Stimulated activated CD8-positive, alpha-beta memory T cell treated with anti-CD3 and anti-CD28 coated beads, Interleukin-7, amount 100 ng/mL, for 1 hour (primary cell): ENCODE measurements at regions not wholly inside any gene's neighbourhood (a gene's known extent, or its start where the extent isn't known, plus 50 kb on each side); places are given as distances from the start of the nearest gene placed in this dataset.

Experiments
- DNase-seq, 2 donors: peaks; one replicate each; pipeline ENCODE4 v3.0.0-alpha.2; 2020; ENCODE audit warnings: low read depth in 2 of 2

DNA sequence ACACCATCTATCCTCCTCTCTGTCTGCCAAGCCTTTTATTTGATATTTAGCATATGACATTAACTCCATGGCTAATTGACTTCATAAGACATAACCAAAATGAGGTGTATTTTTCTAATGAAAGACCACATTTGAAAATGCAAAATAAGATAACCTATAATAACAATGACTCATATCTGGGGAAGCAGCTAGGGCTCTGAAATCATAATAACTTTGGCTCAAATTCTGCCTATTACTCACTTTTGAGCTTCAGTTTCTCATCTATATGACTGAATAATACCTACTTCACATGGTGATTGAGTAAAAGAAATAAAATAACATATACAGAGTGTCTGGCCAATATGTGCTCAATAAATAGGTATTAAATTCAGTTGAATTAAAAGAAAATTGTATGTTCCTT, 1419.8 kb upstream of the TENM4 start:
- no peak for DNase-seq

DNA sequence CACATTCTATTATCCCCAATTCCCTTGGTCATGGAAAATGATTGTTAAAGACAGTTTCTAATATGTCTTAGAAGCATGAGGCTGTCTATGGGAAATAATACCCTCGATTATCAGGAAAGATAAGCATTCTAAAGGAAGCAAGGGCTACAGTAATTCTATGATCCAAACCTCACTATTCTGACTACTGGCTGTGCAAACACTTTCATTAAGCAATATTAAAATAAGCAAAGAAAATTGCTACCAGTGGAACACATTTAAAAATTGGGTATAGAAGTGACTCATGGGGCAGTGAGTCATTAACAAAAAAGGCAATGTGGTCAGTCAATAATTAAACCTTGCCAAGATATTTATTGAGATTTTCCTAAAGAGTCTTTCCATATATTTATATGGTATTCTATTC, 1415.2 kb upstream of the TENM4 start:
- no peak for DNase-seq

DNA sequence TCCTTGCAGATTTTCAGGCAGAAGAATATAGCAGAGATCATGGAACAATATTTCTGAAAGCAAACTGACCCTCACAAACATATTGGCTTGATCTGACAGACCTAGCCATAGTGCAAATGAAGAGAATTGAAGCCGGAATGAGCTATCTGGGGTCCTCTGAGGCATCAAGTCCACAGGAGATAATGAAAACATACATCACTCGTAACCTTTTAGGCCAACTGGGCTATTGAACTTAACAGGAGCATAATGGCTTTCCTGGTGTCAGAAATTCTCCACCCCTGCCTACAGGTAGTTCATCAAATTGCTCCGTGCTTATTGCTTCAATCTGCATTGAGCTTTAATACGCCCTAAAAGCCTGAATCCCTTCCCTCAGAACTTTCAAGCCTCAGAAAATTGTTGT, 1414.6 kb upstream of the TENM4 start:
- DNase-seq, result no peak

DNA sequence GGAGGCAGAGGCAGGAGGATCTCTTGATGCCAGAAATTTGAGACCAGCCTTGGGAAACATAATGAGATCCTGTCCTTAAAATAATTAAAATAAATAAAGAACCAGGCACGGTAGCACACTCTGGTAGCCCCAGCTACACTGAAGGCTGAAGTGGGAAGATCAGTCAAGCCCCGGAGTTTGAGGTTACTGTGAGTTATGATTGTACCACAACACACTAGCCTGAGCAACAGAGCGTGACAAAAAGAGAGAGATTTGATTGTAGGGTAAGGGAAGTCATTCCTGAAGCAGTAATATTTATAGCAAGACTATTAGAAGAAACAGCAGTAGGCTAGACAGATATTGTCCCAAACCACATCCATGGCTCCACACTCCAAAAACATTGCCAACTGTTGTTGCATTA, 1408.4 kb upstream of the TENM4 start:
- DNase-seq, result no peak

DNA sequence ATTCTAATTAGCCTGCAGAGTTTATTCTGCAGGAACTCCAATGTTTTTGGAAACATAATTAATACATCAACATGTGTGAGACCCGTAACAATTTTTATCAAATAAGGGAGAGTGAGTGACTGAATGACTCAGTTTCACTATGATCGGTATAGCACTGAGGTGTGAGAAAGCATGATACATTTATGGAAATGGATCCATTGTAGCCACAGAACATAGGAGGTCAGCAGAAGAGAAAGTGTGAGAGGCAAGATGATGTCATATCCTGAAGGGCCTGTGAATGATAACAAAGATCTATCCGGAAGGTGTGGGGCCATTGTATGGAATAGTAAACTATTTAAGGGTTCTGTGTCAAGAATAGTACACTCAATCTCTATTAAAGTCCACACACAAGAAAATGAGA, 1406.1 kb upstream of the TENM4 start:
- no peak for DNase-seq

- DNase-seq, result no peak
Observed at GRCh38 chr11:80846442-80846841, 1405.6 kb upstream of the TENM4 start.

- DNase-seq, result no peak
Observed at GRCh38 chr11:80844110-80844819, 1403.4 kb upstream of the TENM4 start.

- no peak for DNase-seq
Observed at GRCh38 chr11:80843266-80843974, 1402.6 kb upstream of the TENM4 start.

GRCh38 chr11:80842246-80842645, 1401.4 kb upstream of the TENM4 start:
- DNase-seq, result no peak

DNA sequence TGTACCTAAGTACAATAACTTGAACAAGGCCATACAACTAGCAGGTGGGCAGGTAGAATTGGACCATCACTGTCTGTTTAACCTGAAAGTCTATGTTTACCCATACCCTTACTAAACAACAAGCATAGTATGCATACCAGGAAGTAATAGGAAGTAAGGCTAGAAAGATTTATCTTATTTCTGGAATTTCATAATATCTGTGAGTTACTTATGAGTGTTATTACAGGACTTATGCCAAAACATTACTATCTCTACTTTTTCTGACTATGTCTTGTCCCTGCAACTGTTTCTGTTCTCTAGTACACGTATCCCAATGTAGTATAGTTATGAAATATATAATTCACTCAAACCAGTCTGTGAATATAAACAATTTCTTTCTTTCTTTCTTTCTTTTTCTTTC, 1400.8 kb upstream of the TENM4 start:
- no peak for DNase-seq

DNA sequence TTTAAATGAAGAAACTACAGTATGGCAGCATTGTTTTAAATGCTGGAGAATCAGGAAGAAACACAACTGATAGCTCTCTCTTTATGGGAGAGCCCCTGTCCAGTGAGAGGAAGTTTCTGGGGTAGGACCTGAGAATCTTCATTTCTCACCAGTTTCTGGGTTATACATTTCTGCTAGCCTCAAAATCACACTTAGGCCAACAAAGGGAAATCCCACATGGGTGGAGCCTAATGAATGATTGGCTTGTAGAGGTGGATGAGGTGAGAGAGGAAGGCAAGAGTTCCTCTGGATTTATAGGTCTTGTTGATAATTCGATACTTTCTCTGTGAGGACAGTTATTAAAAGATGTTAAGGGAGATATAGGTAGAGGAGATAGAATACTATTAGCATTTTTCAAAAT, 1397.3 kb upstream of the TENM4 start:
- DNase-seq, result no peak

DNA sequence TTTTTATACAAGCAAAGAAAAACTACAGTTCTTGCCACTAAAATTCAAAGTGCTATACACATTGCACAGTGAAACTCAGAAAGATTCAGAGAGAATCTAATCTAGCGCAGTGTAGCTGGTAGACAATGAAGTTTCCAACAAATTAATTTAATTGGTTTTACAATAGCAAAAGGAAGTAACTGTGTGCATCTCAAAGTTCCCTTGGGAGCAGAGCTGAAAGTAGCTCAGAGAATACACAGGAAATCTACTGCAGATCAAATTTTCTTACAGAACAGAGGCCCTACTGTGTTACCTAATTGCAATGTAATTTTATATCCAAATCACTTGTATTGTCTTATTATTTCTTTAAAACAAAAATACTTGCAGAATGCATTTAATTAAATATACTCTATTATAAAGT, 1396.2 kb upstream of the TENM4 start:
- DNase-seq, result no peak

DNA sequence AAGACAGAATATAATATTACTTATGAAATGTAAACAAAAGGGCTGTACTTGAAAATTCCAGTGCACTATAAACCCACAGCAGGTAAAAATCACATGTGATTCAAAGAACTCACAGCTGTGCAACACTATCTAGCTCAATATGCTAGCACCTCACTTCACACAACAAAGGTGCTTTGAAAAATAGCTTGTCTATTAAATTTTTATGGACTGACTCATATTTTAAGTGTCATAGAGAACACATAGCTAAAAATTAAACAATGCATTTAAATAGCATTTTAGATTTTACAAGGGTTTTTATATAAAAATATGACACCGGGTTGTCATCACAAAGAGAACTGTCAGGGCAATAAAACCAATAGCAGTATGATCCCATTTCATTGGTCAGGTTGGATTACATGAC, 1390.5 kb upstream of the TENM4 start:
- DNase-seq, result no peak

DNA sequence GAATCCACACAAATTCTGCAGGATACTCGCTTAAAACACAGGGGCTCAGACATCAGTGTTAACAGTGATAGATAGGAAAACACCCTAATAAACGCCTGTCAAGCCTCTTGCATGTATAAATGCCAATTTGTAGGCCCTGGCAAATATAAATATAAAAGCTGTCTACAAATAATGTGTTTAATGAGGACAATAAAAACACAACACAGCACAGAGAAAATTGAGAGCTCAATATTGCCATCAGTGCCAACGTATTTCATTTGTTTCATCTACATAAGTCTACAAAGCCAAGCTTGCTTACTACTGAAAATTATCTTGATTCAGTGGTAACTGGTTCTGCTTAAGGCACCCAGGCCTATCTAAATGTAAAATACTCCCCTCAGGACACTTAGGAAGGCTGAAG, 1387.0 kb upstream of the TENM4 start:
- DNase-seq, result no peak

GRCh38 chr11:80826808-80827207, 1386.0 kb upstream of the TENM4 start:
- no peak for DNase-seq

- DNase-seq, result no peak
Observed at GRCh38 chr11:80822308-80822707, 1381.5 kb upstream of the TENM4 start.

DNA sequence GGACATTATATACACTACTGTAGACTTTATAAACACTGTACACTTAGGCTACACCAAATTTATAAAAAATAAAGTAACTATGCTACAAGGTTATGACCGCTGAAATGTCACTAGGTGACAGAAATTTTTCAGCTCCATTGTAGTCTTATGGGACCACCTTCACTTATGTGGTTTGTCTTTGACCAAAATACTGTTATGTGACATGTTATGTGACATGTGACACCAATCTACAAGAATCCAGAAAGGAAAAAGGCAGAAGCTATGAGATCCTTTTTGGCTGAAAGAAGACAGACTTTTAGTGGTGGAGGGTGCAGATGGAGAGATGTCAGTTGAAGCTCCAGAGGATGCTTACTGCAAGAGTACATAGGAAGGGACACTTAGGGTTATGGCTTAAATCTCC, 1378.4 kb upstream of the TENM4 start:
- no peak for DNase-seq

GRCh38 chr11:80816966-80817365, 1376.1 kb upstream of the TENM4 start:
- no peak for DNase-seq

DNA sequence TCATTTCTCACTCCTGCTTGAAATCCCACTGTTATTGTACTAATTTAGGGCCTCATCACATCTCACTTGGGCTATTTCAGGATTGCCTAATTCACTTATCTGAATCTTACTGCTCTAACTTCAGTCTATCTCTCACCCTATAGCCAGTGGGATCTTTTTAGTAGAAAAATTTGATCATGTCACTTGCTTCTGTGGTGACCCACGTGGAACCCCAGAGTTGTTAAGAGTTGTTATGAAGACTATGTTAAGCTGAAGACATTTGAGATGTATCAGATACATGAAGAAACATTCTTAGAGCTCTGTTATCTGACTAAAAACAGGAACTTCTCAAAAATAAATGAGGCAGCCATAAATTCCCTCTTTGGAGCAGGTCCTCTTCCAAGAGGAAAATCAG, 1375.6 kb upstream of the TENM4 start:
- DNase-seq, result no peak

GRCh38 chr11:80815752-80816453, 1375.1 kb upstream of the TENM4 start:
- DNase-seq, result no peak

GRCh38 chr11:80814813-80815212, 1374.0 kb upstream of the TENM4 start:
- no peak for DNase-seq

- no peak for DNase-seq
Observed at GRCh38 chr11:80810695-80811094, 1369.9 kb upstream of the TENM4 start.

DNA sequence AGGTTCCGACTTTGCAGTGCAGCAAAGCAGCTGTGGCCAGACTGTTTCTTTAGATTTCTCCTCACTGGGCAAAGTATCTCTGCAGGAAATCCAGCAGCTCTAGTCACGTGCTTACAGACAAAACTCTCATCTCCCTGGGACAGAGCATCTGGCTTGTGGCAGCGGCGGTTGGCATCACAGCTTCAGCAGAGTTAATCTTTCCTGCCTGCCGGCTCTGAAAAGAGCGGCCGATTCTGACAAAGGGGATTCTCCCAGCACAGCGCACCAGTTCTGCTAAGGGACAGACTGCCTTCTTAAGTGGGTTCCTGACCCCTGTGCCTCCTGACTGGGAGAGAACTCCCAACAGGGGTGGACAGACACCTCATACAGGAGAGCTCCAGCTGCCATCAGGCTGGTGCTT, 1357.3 kb upstream of the TENM4 start:
- no peak for DNase-seq
